CD8-positive, alpha-beta memory T cell (primary cell): ENCODE measurements at regions not wholly inside any gene's neighbourhood (a gene's known extent, or its start where the extent isn't known, plus 50 kb on each side); places are given as distances from the start of the nearest gene placed in this dataset.
"Not testable (repeated sequence)": the region's sequence is repeated elsewhere in the genome, so short reads cannot be mapped to it uniquely, and the experiment has no call there.

ENCODE experiments used
- CTCF ChIA-PET: fragments of 350-600 bp; sonication (Branson Sonifier 250); formaldehyde crosslinking; loops from one replicate; lab custom pipeline; 2021; ENCODE audit warnings: antibody characterized with exemption; lab: Charles Lee
- POLR2A ChIA-PET: fragments of 350-600 bp; sonication (Branson Sonifier 250); formaldehyde crosslinking; loops from one replicate; lab custom pipeline; 2021; ENCODE audit warnings: antibody characterized with exemption; lab: Charles Lee
- DNase-seq, 5 donors: peaks; one replicate each; pipeline versions ENCODE4 v3.0.0 to v3.0.0-alpha.2; 2020 to 2022; ENCODE audit warnings: mixed read lengths in 1 of 5
- H3K27ac ChIP-seq: one replicate; pipeline ENCODE4 v1.7.0; 2013; ENCODE audit warnings: low read depth, mild to moderate bottlenecking, low read length, moderate library complexity
- H3K27me3 ChIP-seq: 2 replicates; pipeline ENCODE4 v1.7.0; 2013; ENCODE audit warnings: low read length, mild to moderate bottlenecking; ENCODE audit not compliant: insufficient read depth, poor library complexity, severe bottlenecking
- H3K36me3 ChIP-seq: 2 replicates; pipeline ENCODE4 v1.7.0; 2013; ENCODE audit warnings: mild to moderate bottlenecking, low read length, moderate library complexity; ENCODE audit not compliant: insufficient read depth
- H3K4me1 ChIP-seq: 2 replicates; pipeline ENCODE4 v1.7.0; 2013; ENCODE audit warnings: mild to moderate bottlenecking, low read length, moderate library complexity; ENCODE audit not compliant: insufficient read depth
- H3K4me3 ChIP-seq: 2 replicates; pipeline ENCODE4 v1.7.0; 2013; ENCODE audit warnings: mild to moderate bottlenecking, low read length
- H3K9me3 ChIP-seq: 2 replicates; pipeline ENCODE4 v1.7.0; 2013; ENCODE audit warnings: mild to moderate bottlenecking, low read length
- H3K27ac Mint-ChIP-seq, 8 donors: one replicate each; pipeline ENCODE4 v1.8.0; 2020 to 2021; ENCODE audit warnings: mixed read lengths in 8 of 8, mild to moderate bottlenecking in 6 of 8, inconsistent platforms in 3 of 8, moderate library complexity in 3 of 8
- H3K27me3 Mint-ChIP-seq, 2 donors: one replicate each; pipeline ENCODE4 v1.8.0; 2020 to 2021; ENCODE audit warnings: mixed read lengths in 2 of 2, mild to moderate bottlenecking in 1 of 2, moderate library complexity in 1 of 2
- H3K36me3 Mint-ChIP-seq, 3 donors: one replicate each; pipeline ENCODE4 v1.8.0; 2020 to 2021; ENCODE audit warnings: mixed read lengths in 3 of 3, inconsistent platforms in 1 of 3, mild to moderate bottlenecking in 1 of 3
- H3K4me1 Mint-ChIP-seq, 3 donors: one replicate each; pipeline ENCODE4 v1.8.0; 2020 to 2021; ENCODE audit warnings: mixed read lengths in 3 of 3, inconsistent platforms in 1 of 3, mild to moderate bottlenecking in 1 of 3
- H3K4me3 Mint-ChIP-seq, 7 donors: one replicate each; pipeline ENCODE4 v1.8.0; 2020 to 2021; ENCODE audit warnings: mixed read lengths in 7 of 7, mild to moderate bottlenecking in 6 of 7, moderate library complexity in 4 of 7, inconsistent platforms in 2 of 7
- H3K9me3 Mint-ChIP-seq, 5 donors: one replicate each; pipeline ENCODE4 v1.8.0; 2020 to 2022; ENCODE audit warnings: mixed read lengths in 5 of 5, mild to moderate bottlenecking in 3 of 5, moderate library complexity in 2 of 5, inconsistent platforms in 1 of 5

- Histone ChIP-seq H3K27ac (peak overlapping the region; percentile 90), H3K4me3 (peak overlapping the region; percentile 63)
- CTCF ChIA-PET, H3K9me3 ChIP-seq, DNase-seq, H3K4me1 ChIP-seq, H3K36me3 ChIP-seq, H3K27me3 ChIP-seq, H3K27me3 Mint-ChIP-seq, H3K36me3 Mint-ChIP-seq, H3K4me1 Mint-ChIP-seq, H3K9me3 Mint-ChIP-seq: not testable (repeated sequence)
- Mint-ChIP-seq H3K27ac (peak overlapping the region; percentile 92 to 100 (median 99)), H3K4me3 (peak overlapping the region; percentile 87 to 96 (median 93))
- POLR2A ChIA-PET = interaction anchor here (0.7 to 1.8 kb wide), 3 partner anchors 427 to 546 kb away, joined by 3 to 5 read pairs (median 4); partner anchors contain the start of genes ZNF248 and ZNF25
These were observed 309.4 kb downstream of the ZNF37A start for GRCh38 chr10:38403347-38404117.

- H3K4me3 ChIP-seq, H3K27me3 Mint-ChIP-seq, DNase-seq, CTCF ChIA-PET, H3K4me1 Mint-ChIP-seq, H3K27ac Mint-ChIP-seq, H3K27ac ChIP-seq, H3K4me3 Mint-ChIP-seq, H3K27me3 ChIP-seq, H3K4me1 ChIP-seq, H3K36me3 ChIP-seq, POLR2A ChIA-PET, H3K9me3 ChIP-seq, H3K9me3 Mint-ChIP-seq: not testable (repeated sequence)
- H3K36me3 Mint-ChIP-seq = peaks cover 8 to 26% (median 13%) of the 10 kb centered on the region in 3 donors
These were observed 329.5 kb downstream of the ZNF37A start for GRCh38 chr10:38423634-38424033.

GRCh38 chr10:38430242-38430641 lies 336.1 kb downstream of the ZNF37A start:
- H3K4me1 ChIP-seq, DNase-seq, H3K4me1 Mint-ChIP-seq, H3K9me3 Mint-ChIP-seq, H3K27ac ChIP-seq, H3K27me3 ChIP-seq, H3K27ac Mint-ChIP-seq, H3K9me3 ChIP-seq, H3K4me3 Mint-ChIP-seq, POLR2A ChIA-PET, H3K27me3 Mint-ChIP-seq, CTCF ChIA-PET, H3K4me3 ChIP-seq, H3K36me3 ChIP-seq: not testable (repeated sequence)
- peaks cover 12 to 20% (median 16%) of the 10 kb centered on the region in 3 donors for H3K36me3 Mint-ChIP-seq

GRCh38 chr10:38437359-38437758 lies 343.2 kb downstream of the ZNF37A start:
- DNase-seq, CTCF ChIA-PET, H3K27me3 ChIP-seq, H3K9me3 ChIP-seq, H3K4me1 ChIP-seq, H3K4me1 Mint-ChIP-seq, H3K36me3 ChIP-seq, H3K9me3 Mint-ChIP-seq, H3K27ac ChIP-seq, H3K4me3 Mint-ChIP-seq, H3K4me3 ChIP-seq, H3K27me3 Mint-ChIP-seq, H3K27ac Mint-ChIP-seq, POLR2A ChIA-PET: not testable (repeated sequence)
- peaks cover 3 to 18% (median 9%) of the 10 kb centered on the region in 3 donors for H3K36me3 Mint-ChIP-seq

- POLR2A ChIA-PET, H3K27me3 Mint-ChIP-seq, H3K27me3 ChIP-seq, H3K4me1 Mint-ChIP-seq, H3K36me3 ChIP-seq, DNase-seq, H3K4me3 ChIP-seq, H3K27ac ChIP-seq, H3K9me3 Mint-ChIP-seq, H3K4me3 Mint-ChIP-seq, H3K9me3 ChIP-seq, CTCF ChIA-PET, H3K4me1 ChIP-seq: not testable (repeated sequence)
- Mint-ChIP-seq H3K36me3 (peaks cover 7 to 21% (median 7%) of the 10 kb centered on the region in 3 donors), H3K27ac (peak overlapping the region in 1 of 8 donors; percentile 60)
These were observed 354.6 kb downstream of the ZNF37A start for GRCh38 chr10:38448614-38449355.

DNA sequence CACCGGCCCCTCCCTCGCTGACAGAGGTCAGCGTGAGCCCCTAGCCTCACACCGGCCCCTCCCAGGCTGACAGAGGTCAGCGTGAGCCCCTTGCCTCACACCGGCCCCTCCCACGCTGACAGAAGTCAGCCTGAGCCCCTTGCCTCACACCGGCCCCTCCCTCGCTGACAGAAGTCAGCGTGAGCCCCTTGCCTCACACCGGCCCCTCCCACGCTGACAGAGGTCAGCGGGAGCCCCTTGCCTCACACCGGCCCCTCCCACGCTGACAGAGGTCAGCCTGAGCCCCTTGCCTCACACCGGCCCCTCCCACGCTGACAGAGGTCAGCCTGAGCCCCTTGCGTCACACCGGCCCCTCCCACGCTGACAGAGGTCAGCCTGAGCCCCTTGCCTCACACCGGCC lies 355.5 kb downstream of the ZNF37A start:
- H3K27ac ChIP-seq, H3K9me3 ChIP-seq, H3K27ac Mint-ChIP-seq, H3K36me3 ChIP-seq, H3K4me3 ChIP-seq, H3K4me1 ChIP-seq, H3K9me3 Mint-ChIP-seq, POLR2A ChIA-PET, H3K27me3 Mint-ChIP-seq, H3K4me3 Mint-ChIP-seq, DNase-seq, H3K27me3 ChIP-seq, H3K4me1 Mint-ChIP-seq, CTCF ChIA-PET: not testable (repeated sequence)
- H3K36me3 Mint-ChIP-seq = peaks cover 7 to 21% (median 7%) of the 10 kb centered on the region in 3 donors

DNA sequence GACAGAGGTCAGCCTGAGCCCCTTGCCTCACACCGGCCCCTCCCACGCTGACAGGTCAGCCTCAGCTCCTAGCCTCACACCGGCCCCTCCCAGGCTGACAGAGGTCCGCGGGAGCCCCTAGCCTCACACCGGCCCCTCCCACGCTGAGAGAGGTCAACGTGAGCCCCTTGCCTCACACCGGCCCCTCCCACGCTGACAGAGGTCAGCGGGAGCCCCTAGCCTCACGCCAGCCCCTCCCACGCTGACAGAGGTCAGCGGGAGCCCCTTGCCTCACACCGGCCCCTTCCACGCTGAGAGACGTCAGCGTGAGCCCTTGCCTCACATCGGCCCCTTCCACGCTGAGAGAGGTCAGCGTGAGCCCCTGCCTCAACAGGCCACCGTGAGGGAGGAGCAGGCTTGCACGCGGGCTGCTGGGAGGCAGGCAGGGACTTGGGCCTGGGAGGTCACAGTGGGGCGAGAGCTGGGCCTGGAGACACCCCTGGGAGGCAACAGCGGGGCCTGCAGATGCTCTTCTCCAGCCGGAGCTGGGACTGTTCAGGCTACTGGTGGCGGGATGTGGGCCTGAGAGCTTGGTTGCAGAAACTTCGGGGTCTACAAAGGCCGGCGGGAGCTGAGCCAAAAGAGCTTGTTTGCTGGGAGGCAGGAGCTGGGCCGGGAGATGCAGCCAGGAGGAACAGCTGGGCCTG lies 356.4 kb downstream of the ZNF37A start:
- H3K36me3 ChIP-seq, H3K4me3 ChIP-seq, H3K27ac Mint-ChIP-seq, H3K4me3 Mint-ChIP-seq, DNase-seq, H3K9me3 ChIP-seq, H3K27ac ChIP-seq, H3K4me1 Mint-ChIP-seq, H3K9me3 Mint-ChIP-seq, H3K27me3 ChIP-seq, POLR2A ChIA-PET, H3K27me3 Mint-ChIP-seq, H3K4me1 ChIP-seq, CTCF ChIA-PET: not testable (repeated sequence)
- peaks cover 7 to 18% (median 7%) of the 10 kb centered on the region in 3 donors for H3K36me3 Mint-ChIP-seq

DNA sequence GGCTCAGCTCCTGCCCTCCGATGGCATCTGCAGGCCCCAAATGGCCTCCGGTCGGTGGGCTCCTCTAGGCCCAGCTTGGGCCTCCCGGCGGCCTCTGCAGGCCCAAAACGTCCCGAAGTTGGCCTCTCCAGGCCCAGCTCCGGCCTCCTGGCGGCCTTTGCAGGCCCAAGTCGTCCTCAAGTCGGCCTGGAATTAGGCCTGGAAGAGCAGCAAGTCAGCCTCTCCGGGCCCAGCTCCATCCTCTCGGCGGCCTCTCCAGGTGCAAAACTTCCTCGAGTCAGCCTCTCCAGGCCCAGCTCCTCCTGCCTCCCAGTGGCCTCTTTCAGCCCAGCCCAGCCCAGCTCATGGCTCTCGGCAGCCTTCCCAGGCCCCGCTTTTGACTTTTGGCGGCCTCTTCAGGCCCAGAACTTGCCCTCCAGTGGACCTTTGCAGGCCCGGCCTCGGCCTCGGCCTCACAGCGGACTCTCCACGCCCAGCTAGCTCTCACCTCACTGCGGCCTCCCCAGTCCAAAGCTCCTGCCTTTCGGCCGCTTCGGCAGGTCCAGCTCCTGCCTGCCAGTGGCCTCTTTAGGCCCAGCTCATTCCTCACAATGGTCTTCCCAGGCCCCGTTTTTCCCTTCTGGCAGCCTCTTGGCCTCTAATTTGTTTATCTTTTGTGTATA lies 357.3 kb downstream of the ZNF37A start:
- DNase-seq, H3K27ac ChIP-seq, H3K4me1 ChIP-seq, H3K36me3 ChIP-seq, H3K27me3 Mint-ChIP-seq, H3K27me3 ChIP-seq, H3K4me3 Mint-ChIP-seq, H3K9me3 ChIP-seq, CTCF ChIA-PET, H3K4me1 Mint-ChIP-seq, H3K27ac Mint-ChIP-seq, H3K9me3 Mint-ChIP-seq, POLR2A ChIA-PET, H3K4me3 ChIP-seq: not testable (repeated sequence)
- H3K36me3 Mint-ChIP-seq = peaks cover 6 to 18% (median 6%) of the 10 kb centered on the region in 3 donors
